Posterior vena cava (tissue), 2 donors: ENCODE measurements at regions not wholly inside any gene's neighbourhood (a gene's known extent, or its start where the extent isn't known, plus 50 kb on each side); places are given as distances from the start of the nearest gene placed in this dataset.

ENCODE experiments used
- DNase-seq: peaks from one replicate; pipeline ENCODE4 v3.0.0-alpha.2; 2020; ENCODE audit warnings: low spot score
- intact Hi-C, 2 donors: fragments of 100-400 bp; cut with DNase I; formaldehyde crosslinking; loops; one replicate each; pipeline versions ENCODE4 v1.14.1 to v1.14.2; 2022 to 2023
- donor health status: DM: yes; HTN: yes; CAD: no.
- donor health status: DM: yes; HTN: yes; CAD: no.

DNA sequence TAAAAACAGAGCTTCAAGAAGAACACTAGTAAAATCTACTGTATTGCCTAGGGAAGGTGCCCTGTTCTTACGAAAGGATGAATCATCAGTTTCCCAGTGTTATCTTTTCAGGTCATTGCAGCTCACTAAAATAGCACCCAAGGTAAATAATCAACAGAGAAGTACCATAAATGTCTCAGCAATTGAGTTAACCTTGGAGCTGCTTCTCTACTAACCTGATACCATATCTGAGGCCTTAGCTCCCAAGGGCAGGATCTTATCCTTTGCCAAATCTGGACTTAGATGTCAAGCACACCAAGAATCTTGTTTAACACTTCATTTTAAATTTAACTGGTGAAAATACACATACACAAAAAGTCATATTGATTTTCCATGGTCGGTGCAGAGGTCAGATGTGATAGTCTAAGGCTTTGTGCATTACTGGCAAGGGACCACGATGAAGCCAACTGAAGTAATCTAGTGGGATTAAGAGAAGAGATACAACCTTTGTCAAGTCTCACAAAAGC lies 81.5 kb downstream of the EDN1 start:
- intact Hi-C loops, result no loop called here

GRCh38 chr6:12379181-12379580 lies 89.0 kb downstream of the EDN1 start:
- intact Hi-C loops, result no loop called here

More for the DNA sequence above, 81.5 kb downstream of the EDN1 start:
- no peak for DNase-seq

GRCh38 chr6:12381587-12381986 lies 91.4 kb downstream of the EDN1 start:
- intact Hi-C loops, result no loop called here
- DNase-seq, result no peak

More at GRCh38 chr6:12379181-12379580, 89.0 kb downstream of the EDN1 start:
- no peak for DNase-seq

DNA sequence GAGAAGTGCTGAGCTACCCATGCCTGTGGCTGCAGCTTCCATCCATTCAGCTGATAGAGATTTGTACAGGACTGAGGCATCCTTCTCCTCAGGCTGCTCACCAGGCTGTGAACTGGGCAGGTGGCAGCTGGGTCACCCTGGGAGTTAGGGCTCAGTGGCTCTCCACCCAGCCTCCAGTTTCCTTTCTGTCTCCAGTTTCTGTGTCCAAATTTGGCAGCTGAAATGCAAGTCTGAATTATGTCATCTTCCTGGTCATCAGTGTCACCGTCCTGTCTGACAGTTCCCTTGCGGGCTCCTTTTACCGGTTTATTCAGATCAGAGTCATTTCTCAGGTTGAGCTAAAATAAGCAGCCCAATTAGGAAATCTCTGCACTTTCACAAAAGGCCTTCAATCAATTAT lies 93.3 kb downstream of the EDN1 start:
- no peak for DNase-seq
- intact Hi-C loops, result no loop called here

DNA sequence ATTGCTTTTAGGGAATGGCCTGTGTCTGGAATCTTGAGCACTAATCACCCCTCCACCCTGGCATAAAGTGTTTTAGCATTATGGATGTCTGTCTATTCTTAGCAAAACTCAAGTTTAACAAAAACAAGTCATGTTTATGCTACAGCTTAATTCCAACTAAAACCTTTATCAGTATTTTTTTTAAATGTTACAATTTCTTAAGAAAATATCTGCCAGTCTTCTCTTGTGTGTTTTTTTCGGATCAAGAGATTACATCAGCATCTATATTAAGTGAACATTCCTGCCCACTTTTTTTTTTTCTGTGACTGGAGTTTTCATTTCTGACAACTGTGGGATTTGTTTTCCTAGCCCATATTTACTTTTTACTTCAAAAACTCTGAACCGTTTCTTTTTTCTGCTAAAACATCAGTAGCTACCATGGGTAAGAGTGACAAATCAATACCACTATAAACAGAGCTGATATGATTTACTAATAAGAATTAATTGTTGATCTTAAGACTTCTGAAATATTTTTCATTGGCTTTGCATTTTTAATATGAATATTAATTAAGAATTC lies 94.3 kb downstream of the EDN1 start:
- intact Hi-C loops, result no loop called here
- no peak for DNase-seq

DNA sequence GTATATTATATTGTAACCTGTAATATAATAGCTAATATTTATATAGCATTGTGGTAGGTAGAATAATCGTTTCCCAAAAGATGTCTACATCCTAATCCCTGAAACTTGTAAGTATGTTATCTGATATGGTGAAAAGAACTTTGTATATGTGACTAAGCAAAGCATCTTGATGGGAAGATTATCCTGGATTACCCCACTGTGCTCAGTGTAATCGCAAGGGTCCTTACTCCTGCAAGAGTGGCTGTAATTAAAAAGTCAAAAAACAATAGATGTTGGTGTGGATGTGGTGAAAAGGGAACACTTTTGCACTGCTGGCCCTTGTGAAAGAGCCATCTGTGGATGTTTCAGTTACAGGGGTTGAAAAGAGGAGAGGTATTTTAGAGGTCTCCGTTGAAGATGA lies 95.2 kb downstream of the EDN1 start:
- intact Hi-C loops, result no loop called here

DNA sequence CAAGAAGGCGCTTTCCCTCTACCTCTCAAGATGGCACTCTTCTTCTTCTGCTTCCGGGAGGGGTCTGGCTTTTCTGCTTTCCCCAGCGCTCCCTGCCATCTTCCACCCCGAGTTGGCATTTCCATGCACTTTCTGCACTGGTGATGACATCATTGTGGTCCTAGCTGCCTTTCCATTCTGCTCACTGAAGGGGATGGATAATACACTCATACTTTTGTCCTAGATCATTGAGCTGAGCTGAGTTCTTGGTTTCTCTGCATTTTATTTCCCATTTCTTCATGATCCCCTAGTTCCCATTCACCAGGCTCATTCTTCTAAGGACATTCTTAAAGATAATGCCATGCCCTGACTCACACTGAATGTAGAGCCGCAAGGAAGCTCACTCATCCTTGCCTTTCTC lies 96.7 kb downstream of the EDN1 start:
- DNase-seq, result no peak
- intact Hi-C loops, result no loop called here

More for the DNA sequence above, 95.2 kb downstream of the EDN1 start:
- DNase-seq, result no peak

GRCh38 chr6:12391472-12391871 lies 101.3 kb downstream of the EDN1 start:
- DNase-seq, result no peak
- intact Hi-C loops, result loop anchor here in 1 of 2 donors (10.0 kb wide), 1 partner anchor 213 kb away; no protein-coding TSS in a partner anchor

- DNase-seq, result no peak
- intact Hi-C loops, result loop anchor here in 1 of 2 donors (10.0 kb wide), 1 partner anchor 212 kb away; no protein-coding TSS in a partner anchor
These were observed 102.3 kb downstream of the EDN1 start for GRCh38 chr6:12392490-12392889.

DNA sequence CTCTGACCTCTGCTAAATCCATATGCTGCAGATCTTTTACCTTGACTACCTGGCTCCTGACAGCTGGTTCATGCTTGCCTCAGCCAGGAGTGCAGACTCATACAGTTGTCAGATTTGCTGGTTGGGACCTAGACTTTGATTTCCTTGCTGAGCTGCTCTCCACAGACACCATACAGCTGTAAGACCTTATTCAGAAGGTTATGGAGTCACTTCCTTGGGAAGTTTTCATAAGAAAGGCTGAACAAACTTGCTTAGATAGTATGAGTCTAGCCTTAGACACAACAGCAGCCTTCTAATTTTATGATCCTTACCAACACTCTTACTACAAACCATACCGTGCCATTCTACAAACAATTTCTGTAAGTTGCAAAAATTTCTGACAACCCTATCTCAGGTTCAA lies 102.9 kb downstream of the EDN1 start:
- no peak for DNase-seq
- intact Hi-C loops, result loop anchor here in 1 of 2 donors (10.0 kb wide), 1 partner anchor 212 kb away; no protein-coding TSS in a partner anchor

GRCh38 chr6:12394170-12394569 lies 104.0 kb downstream of the EDN1 start:
- intact Hi-C loops, result loop anchor here in 1 of 2 donors (10.0 kb wide), 1 partner anchor 211 kb away; no protein-coding TSS in a partner anchor
- DNase-seq, result no peak

DNA sequence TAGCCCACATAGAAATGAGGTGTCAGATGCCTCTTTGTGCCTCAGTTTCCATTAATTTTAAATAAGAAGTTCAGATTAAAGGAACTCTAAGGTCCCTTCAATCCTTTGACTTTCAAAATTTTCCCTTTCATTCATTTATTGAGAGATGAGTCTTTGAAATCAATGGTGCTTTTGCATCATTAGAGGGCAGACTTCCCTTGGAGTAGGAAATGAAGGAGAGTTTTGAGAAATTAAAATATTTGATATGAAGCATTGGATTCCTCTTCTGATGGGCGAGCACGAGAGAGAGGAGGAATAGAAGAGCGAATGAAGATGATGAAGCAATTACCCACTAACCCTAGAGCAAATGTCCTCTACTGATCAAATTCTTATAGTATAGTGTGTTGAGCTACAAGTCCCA lies 105.7 kb downstream of the EDN1 start:
- intact Hi-C loops, result loop anchor here in 1 of 2 donors (10.0 kb wide), 1 partner anchor 209 kb away; no protein-coding TSS in a partner anchor
- DNase-seq, result no peak

DNA sequence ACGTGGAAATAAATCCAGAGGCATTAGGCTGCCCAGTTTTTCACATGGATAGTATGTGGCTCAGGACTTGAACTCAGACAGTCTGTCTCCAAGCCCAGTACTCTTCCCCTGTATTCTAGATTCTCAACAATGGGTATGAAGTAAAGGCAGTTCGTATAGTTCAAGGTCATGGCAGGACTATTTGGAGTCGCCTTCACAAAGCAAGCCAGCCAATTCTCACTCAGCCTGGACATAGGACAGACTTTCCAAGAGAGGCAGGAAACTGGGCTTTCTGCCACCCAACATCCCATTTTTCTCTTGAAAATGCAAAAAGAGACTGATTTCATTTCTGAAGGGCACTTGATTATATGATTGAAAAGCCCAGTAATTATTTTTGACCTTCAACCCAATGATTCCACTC lies 111.0 kb downstream of the EDN1 start:
- intact Hi-C loops, result no loop called here
- DNase-seq, result no peak

- intact Hi-C loops, result no loop called here
- no peak for DNase-seq
These were observed 113.2 kb downstream of the EDN1 start for GRCh38 chr6:12403201-12403826.

DNA sequence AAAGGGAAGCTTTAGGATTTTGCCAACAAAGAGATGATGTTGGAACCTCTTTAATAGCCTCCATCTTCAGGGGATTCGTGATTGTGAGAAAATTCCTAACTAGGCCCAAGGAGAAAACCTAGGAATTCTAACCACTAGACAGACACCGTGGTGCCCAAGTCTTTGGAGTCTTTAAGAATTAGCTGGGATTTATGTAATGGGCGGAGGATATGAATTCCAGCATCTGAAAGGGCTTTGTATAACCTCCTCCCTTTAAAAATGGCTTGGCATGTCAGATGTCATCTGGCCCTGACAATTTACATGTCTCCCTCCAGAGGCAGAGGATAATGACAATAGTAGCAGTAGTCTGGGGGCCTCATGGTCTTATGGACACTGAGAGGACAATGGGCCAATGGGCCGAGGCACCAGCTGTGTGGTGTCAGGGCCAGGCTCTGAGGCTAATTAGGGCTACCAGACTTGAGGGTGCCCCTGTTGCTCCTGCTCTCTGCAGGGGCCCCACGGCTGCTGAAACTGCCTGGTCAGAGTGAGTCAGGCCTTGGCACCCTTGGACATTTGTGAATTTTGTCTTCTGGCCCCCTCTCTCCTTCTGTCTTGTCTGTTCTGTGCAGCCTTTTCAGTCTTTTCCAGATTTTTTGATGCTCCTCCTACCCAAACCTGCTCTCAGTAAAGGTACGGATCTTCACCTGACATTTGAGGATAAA lies 113.9 kb downstream of the EDN1 start:
- intact Hi-C loops, result no loop called here

GRCh38 chr6:12404651-12405050 lies 114.5 kb downstream of the EDN1 start:
- no peak for DNase-seq
- intact Hi-C loops, result no loop called here

More for the DNA sequence above, 113.9 kb downstream of the EDN1 start:
- no peak for DNase-seq

GRCh38 chr6:12408752-12409151 lies 118.6 kb downstream of the EDN1 start:
- intact Hi-C loops, result no loop called here
- no peak for DNase-seq

DNA sequence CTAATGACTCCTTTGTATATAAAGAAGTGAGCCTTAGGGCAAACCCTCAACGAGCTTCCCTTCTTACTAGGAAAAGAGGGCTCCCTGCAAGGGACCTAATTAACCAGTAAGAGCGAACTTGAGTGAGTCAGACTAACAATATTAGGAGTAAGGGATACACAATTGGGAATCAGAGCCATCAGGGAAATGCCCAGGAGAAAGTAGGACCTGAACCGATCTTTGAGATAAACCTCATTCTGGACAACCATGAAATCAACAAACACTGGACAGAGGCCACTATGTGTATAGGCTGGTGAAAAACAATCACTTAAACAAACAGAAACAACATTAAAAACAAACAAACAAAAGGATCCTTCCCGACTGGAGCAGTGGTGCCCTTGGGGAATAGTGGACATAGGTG lies 120.8 kb downstream of the EDN1 start:
- DNase-seq, result no peak
- intact Hi-C loops, result no loop called here

GRCh38 chr6:12414096-12414675 lies 124.0 kb downstream of the EDN1 start:
- no peak for DNase-seq
- intact Hi-C loops, result no loop called here
